Activated CD4-positive, CD25-positive, alpha-beta regulatory T cell treated with anti-CD3 and anti-CD28 coated beads, Interleukin-2, amount 50 U/mL, for 24 hours (primary cell): ENCODE measurements at regions not wholly inside any gene's neighbourhood (a gene's known extent, or its start where the extent isn't known, plus 50 kb on each side); places are given as distances from the start of the nearest gene placed in this dataset.
"Not testable (repeated sequence)": the region's sequence is repeated elsewhere in the genome, so short reads cannot be mapped to it uniquely, and the experiment has no call there.

Experiments used
- ATAC-seq, 2 donors: fragments of 150-1000 bp; cut with Tn5 transposase; one replicate each; pipeline ENCODE4 v1.10.0; 2021; ENCODE audit warnings: mild to moderate bottlenecking in 1 of 2, moderate library complexity in 1 of 2

DNA sequence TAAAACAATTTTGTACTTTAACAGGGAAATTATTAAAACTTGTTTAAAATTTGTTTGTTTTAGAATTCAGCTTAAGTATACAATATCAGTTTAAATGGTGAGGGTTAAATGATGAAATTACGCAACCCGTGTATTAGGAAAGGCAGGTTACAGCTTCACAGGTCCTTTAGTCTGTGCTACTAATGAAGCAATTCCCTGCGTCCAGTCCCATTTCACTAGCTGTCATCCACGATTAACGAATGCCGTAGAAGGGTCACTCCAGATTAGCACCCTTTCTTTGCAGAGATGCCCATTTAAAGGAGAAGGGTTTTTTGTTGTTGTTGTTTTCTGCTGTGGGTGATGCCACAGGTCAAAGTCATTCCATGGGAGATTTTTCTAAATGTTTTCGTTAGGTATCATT lies 457.6 kb upstream of the SLC10A2 start:
- no peak for ATAC-seq

DNA sequence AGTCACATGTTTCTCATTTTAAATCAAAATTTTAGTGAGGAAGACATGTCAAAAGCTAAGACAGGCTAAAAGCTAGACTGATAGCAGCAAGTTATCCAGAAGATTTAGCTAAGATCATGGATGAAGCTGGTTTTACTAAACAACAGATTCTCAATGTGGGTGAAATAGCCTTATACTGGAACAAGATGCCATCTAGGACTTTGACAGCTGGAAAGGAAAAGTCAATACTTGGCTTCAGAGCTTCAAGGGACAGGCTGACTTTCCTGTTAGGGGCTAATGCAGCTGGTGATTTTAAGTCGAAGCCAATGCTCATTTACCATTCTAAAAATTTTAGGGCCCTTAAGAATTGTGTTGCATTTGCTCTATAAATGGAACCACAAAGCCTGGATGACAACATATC lies 455.3 kb upstream of the SLC10A2 start:
- no peak for ATAC-seq

DNA sequence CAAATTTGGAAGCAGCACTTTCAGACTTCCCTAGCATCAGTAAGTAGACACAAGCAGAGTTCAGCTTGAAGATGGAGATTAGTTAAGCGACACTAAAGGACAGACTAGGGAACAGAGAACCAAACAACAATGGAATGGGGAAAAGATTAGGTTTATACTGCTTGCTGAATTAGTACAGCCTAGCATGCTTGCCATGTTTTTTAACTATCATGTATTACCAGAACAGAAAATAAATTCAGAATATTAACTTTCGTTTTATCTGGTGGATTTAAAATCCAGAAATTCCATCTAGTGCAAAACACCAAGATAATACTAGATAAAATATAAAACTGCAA lies 451.5 kb upstream of the SLC10A2 start:
- ATAC-seq: no peak

DNA sequence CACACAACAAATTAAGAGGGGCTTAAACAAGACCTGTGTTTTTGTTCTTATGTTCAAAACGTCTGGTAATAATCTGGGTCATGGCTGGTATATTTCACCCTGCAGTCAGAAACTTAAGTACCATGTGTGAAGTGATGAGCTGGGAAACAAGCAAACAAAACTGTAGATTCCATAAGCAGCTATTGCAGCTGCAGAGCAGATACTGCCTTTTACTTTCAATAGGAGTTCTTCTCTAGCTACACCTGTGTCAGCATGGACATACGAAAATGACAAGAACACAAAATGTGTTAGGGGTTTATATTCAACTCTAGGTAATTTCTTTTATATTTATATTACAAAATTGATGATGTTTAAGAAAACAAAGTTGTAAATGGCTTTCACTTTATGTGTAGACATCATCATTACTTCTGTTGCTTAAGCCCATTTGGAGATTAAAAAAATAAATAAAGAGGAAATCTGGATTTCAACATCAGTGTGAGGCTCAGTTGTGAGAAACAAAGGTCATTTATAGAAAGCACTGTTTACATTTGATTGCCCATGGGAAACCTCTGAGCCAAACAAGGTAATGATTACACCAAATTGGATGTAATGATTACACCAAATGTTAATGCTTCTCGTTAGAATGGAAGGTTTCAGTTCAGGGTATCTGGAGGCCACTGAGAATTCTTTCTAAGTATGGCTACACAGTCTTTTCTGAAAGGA lies 451.0 kb upstream of the SLC10A2 start:
- ATAC-seq: no peak

DNA sequence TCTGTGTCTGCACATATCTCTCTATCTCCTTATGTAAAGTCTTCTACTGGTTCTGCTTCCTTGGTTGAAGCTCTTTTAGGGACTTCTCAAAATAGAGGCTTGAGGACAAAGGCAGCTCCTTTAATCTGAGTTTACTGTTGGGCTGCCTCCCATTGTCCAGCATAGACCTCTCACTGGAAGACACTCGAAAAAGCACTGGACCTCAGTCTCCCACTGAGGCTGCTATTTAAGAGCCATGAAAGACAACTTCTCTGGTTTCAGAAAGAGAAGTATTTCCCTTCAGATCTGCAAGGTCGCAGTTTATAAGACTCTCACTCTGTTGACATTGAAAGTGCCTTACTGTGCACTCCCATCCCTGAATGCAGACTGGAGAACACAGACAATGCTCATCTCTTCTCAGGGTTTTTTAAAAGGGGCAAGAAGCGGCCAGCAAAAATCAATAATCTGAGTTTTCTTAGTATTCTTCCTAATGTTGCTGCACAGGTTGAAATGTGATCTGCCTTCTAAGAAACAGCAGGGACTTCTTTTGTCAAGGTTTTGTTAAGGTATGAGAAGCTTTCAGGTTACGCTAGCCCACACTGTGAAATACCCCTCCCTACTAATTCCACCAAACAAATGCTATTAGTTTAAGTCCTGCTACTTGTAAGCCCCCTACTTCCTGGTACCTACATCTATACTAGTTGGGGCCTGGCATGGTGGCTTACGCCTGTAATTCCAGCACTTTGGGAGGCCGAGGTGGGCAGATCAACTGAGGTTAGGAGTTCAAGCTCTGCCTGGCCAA lies 450.0 kb upstream of the SLC10A2 start:
- ATAC-seq: no peak

DNA sequence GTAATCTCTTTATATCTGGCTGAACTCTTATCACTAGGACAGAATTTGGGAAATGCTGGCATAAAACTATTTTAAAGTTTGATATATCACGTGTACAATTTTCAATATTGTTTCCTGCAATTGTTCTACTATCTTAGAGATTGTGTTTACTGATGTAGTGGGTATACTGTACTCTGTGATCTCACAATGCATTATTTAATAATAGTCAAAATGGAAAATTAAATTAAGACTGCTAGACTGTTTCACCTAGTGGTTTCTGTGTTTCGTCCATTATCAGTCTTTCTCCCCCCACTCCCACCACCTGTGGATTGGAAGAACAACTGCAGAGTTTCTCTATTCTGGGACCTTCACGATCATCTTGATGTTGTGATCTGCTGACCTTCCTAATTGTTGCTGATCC lies 449.2 kb upstream of the SLC10A2 start:
- ATAC-seq: no peak

DNA sequence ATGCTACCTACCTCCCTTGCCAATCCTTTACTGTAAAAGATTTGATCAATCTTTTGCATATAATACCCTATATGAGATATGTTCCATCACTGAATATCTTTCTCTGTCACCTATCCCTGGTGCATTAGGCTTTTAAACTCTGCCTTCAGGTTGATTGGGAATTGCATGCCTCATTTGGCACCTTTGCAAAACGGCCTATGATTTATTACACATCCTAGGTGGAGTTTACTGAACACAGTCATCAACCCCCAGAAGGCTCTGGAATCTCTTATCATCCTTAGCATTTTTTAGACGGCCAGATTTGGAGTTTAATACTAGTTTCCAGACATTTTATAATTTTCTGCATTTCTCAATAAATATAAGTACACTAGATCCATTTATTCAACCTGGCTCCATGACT lies 448.4 kb upstream of the SLC10A2 start:
- ATAC-seq: no peak

DNA sequence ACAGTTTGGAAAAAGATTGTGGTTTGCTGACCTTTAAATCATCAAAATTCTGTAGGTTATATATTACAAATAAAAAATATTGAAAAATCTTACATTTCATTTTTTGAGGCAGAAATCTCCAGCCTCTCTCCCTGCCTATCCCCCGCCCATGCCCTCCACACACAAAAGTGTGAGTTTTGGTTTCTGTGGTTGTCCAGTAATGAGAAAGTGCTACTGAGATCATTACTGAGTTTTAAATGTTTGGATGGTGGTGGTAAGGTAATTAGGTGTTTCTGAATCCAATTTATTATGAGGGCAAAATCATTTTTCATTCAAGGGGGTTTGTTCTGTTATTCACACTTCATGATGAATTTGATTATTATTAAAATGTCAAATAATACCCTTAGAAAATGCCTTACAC lies 448.0 kb upstream of the SLC10A2 start:
- no peak for ATAC-seq

DNA sequence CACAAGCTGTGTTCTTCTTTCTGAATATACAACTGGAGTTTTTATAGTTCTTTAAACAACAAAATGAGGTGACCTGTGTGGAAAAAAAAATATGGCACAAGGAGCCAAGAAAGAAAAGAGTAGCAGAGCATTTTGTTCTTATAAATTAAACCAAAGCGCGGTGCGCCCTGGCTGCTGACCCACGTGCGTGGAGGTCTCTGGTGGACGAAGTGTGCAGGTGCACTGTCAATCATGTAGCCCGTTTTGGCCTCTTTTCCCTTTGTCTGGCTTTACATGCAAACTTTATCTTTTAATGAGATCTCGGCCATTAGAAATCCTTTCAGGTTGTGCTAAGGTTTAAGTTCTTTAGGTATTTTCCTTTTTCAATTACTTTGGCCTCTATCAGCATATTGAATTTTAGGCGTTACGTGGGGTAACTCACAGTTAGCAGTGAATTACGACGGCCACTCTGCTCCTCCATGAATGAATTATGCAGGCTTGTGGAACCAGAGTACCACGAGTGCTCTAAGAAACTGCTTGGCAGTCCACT lies 443.9 kb upstream of the SLC10A2 start:
- ATAC-seq: no peak

DNA sequence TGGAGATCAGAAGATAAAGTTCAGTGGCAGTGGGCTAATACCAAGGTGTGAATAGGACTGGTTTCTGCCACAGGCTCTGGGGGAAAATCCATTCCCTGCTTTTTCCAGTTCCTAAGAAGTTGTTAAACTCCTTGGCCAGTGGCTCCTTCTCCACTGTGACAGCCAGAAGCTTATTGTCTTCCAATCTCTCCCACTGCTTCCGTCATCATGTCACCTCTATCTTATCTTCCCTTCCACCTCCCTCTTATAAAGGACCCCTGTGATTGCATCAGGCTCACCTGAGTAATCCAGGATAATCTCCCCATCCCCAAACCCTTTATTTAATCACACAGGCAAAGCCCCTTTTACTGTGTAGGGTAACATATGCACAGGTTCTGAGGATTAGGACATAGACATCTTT lies 431.2 kb upstream of the SLC10A2 start:
- no peak for ATAC-seq

DNA sequence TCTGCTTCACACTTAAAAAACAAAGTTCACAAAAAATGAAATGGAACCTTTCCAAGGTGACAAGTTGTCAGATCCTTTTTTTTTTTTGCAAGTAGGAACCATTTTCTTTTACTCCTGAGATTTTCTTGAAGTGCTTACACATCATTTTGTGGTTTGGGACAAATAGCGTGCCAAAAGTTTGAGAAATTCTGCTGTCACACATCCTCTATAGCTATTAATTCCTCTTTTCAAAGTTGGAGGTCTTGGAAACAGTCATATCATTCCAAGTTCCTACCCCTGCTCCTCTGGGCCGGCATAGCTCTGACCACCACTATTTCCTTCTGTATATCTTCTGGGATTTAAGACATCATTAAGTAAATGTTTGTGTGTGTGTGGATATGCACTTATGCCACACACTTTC lies 421.6 kb upstream of the SLC10A2 start:
- no peak for ATAC-seq

DNA sequence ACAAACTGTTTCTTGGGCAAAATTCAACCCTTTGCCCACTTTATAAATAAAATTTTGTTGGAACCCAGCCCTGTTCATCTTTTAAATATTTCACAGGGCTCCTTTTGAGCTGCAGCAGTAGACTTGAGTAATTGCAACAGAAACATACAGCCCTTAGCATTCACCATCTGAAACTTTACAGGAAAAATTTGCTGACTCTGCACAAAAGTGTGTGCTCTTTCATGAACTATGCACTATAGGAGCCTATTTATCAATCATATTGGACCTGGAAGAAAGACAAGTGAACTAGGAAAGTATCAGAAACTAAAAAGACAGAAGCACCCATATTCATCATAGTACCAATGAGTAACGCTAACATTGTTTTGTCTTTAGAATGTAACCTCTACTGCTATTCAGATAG lies 406.9 kb upstream of the SLC10A2 start:
- ATAC-seq: no peak

DNA sequence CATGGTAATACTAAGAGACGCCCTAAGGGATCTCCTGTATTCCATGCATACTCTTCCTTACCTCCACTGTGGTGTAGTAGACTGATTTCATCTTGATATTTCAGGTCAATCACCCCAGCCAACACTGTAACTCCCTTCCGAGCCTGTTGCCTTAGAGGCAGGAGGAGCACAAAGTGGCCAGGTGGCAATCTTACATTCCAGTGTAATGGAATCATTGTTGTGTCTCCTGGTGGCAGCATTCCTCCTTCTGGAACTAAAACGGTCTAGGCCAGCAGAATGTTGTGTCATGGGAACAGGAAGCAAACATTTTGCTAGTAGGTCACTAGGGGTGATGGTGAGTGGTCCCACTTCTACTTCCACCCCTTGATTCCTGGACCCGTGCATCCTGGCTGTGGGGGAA lies 405.7 kb upstream of the SLC10A2 start:
- ATAC-seq: no peak

DNA sequence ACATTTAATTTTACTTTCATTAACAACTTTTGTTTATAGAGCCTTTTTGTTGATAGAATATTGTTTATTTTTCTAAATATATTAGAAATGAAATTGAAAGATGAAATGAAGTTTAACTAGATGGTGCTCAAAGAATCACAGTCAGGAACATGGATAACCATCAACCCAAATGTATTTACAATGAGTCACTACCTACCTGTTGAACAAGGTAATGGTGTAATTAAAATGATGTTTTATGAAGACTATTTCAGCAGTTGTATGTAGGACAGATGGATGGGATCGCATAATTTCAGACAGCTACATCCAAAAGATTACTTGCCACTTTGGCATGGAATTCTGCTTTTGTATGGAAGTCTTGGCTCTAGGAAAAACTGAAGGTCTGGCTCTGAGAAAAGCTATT lies 403.6 kb upstream of the SLC10A2 start:
- no peak for ATAC-seq

DNA sequence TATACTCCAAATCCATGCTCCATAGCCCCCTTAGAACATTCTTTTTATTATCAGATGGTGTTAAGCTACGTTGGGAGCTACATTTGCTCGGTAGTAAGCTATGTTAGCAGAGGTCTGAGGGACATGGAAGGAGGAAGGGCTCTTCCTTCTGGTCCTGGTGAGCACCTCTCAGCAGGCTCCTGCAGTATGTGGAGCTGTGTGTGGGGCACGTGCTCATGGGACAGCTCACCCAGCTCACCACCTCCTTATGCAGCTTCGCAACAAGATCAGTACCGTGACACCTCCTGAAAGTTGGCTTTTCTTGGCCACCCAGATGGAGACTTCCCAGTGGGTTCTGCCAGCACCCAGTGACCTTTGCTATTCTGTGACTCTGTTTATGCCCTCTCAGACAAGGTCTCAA lies 400.5 kb upstream of the SLC10A2 start:
- no peak for ATAC-seq

DNA sequence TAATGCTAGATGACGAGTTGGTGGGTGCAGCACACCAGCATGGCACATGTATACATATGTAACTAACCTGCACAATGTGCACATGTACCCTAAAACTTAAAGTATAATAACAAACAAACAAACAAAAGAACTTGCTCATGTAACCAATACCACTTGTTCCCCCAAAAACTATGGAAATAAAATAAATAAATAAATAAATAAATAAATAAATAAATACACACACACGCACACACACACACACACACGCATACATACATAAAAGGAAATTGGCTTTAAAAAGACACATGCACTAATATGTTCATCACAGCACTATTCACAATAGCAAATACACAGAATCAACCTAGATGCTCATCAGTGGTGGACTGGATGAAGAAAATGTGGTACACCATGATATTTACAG lies 394.0 kb upstream of the SLC10A2 start:
- not testable (repeated sequence) for ATAC-seq

DNA sequence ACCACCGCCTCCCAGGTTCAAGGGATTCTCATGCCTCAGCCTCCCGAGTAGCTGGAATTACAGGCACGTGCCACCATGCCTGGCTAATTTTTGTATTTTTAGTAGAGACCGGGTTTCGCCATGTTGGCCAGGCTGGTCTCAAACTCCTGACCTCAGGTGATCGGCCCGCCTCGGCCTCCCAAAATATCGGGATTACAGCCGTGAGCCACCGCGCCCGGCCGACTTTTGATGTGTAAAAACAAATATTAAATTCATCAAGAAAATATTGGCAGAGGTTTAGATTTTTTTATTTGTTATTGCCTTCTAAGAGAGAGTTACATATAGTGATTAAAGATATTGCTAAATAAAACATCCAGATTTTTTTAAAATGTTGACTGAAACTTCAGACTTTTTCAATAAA lies 390.8 kb upstream of the SLC10A2 start:
- not testable (repeated sequence) for ATAC-seq

DNA sequence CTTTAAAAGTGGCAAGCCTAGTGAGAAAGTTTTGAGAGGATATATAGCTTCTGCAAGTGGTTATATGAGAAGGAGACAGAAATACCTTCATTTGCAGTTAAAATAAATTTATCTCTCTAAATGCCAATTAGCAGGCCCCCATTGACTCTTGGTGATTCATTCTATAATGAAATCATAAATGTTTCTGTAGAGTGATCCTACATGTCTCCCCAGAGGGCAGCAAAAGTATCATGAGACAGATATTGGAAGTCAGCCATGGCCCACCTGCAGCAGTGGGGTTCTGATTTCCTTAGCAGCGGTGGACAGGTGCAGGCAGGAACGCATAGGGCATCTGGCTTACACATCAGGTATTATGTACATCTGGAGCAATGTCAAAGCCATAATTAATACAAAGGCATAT lies 385.4 kb upstream of the SLC10A2 start:
- ATAC-seq: no peak

DNA sequence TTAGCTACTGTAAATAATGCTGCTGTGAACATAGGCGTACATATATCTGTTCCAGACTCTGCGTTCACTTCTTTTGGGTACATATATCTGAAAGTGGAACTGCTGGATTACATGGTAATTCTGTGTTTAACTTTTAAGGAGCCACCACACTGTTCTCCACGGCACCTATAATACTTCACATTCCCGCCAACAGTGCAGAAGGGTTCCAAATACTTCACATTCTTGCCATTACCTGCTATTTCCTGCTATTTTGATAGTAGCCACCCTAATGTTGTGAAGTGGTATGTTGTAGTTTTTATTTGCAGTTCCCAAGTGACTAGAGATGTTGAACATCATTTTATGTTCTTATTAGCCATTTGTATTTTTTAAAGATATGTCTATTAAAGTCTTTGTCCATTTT lies 377.4 kb upstream of the SLC10A2 start:
- ATAC-seq: no peak

DNA sequence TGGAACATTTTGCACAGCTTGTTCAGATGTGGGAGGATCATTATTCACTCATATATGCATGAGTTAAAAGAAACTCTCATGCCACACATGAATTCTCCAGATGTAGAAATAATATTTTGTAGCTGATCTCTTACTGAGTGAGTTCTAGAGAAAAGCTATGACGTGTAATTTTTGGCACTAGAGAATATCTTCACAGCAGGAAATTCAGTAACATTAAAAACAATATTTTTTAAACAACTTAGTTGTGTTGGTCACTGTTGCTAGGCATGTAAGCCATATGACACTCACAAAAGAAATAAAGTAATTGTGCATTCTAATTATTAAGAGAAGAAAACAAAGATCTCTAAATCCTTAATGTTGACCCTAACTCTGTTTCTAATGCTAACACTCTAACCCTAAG lies 371.4 kb upstream of the SLC10A2 start:
- ATAC-seq: no peak

DNA sequence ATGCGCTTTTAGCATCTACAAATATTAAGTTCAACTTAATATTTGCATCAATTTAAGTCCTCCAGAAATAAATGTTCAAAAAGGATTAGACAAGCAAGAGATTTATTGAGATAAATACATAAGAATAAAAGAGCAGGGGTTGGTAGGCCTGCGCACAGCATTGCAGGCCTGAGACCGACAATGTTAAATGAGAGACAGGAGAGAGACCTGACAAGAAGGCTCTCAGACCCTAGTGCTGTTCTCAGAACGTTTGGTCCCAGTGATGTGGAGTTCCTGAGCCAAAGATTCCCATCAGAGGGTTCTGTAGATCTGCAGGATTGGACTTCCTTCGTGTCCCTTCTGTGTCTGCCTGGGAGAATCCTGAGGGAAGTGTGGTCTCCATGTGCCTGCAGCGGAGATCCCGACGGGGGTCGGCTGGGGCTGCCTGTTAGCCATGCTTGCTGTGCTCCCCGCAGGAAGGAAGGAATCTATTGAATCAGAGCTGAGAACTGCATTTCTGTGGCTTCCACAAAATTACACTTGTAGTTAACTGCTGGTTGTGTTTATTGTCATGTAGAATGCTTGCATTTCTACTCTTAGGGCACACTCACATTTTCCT lies 369.9 kb upstream of the SLC10A2 start:
- ATAC-seq: no peak

DNA sequence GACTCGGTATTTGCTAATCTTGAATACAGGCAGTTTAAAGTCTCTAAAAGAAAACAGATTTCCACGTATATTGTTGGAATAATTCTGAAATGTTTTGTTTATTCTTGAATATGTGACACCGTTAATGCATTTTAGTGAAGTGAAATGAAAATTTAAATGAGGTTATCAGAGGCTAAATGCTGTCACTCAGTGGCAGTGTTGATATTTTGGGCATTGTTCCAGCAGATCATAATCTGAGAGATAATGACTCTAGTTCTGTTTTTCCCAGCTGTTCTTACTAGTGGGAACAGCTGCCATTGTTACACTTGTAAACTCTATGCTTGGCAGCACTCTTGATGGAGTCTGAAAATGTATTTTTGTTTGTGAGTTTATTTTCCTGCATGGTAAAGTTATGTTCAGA lies 365.6 kb upstream of the SLC10A2 start:
- no peak for ATAC-seq

DNA sequence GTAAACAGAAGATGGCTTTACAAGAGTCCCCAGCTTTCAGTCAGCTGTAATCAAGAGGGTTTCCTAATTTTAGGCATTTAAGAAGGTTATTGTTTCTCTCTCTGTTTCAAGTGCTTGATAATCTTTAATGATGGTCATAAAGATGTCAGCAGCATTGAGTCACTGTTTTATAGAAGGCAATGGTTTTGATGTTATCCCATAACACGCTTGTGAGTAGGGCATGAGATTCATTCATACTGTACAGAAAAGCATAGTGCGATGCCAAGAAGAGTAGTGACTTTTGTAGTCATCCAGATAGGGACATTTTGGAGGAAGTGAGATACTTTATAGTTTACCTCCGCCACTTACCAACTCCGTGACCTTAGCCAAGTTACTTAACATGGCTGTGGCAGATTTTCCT lies 364.2 kb upstream of the SLC10A2 start:
- ATAC-seq: no peak

DNA sequence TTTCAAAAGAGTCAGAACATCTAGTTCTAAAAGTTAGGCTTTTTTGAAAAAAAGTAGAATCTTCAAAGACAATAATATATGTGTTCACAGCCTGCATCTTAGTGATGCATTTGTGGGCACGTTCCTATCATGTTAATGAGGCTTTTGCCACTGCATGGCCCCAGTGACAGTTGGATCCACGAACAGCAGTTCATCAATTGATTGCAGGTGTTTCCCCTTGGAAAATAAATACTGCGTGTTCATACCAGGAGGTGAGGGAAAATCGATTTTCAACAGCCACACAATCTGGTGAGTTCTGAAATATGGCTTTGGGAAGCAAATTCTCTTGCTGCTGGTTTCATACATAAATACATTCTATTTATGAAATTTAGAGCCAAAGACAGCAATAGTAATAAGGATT lies 343.8 kb upstream of the SLC10A2 start:
- no peak for ATAC-seq
